ENCODE measurements at regions not wholly inside any gene's neighbourhood (a gene's known extent, or its start where the extent isn't known, plus 50 kb on each side); places are given as distances from the start of the nearest gene placed in this dataset.

DNA sequence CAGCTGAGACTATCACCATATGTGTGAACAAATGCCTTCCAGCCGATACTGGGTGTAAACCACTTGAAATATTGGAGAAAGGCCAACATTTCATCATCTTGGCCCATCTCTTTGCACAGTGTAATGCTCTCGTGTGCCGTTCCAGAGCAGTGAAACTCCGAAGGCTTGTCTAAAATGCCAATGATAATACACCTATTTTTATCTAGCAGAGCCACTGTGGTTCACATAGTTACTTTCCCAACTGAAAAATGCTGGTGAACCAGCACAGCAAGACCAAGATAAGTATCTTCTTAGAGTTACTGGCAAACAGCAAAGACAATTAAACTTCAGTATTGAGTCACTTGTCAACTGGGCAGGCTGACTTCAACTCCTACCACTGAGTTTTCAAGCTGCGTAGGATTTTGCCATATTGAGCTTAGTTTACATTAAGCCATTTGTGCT, 379.9 kb upstream of the ACTBL2 start:
- DNase-seq = no peak

DNA sequence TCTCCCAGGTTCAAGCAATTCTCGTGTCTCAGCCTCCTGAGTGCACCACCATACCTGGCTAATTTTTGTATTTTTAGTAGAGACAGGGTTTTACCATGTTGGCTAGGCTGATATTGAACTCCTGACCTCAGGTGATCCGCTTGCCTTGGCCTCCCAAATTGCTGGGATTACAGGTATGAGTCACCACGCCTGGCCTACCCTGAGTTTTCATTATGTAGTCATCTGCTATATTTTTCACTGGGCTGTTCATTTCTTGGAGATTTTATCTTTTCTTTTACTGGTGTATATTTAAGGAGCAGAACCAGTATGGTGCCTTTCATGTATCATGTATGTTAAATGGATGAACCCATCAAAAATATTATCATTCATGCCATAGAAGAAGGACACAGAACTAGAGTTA, 377.0 kb upstream of the ACTBL2 start:
- no peak for DNase-seq

DNA sequence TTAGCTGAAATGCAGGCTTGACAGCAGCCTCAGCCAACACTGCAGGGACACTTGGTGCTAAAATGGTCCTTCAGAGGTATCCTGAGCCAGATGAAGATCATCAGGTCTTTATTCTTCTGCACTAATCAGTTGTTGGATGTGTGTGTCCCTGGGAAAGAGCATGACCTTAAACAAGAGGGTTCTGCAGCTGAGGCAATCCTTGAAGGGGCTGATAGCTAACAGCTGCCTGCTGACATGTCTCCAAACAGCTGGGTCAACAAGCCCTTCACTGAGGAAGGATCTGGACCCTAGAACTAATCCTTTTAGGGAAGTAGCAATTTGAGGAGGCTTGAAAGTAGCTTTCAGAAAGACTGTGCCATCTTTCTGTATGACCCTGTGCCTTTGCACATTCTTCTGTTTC, 376.3 kb upstream of the ACTBL2 start:
- DNase-seq = no peak

DNA sequence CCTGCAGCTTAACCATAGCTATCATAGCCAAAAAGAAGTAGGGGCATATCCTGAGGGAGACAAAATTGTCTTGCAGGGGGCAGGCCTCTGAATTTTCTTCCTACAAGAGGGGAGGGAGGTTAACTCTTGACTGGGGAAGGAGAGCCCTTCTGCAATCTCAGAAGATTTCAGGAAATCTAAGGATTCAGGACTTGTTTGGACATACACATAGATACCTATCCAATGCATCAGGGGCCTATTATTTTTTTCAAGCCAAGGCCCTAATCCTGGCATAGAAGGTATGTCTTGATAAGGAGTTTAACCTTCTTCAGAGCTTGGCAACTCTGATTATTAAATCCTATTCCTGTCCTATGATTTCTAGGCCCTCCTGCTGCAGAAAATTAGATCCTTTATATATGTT, 375.1 kb upstream of the ACTBL2 start:
- no peak for DNase-seq

DNA sequence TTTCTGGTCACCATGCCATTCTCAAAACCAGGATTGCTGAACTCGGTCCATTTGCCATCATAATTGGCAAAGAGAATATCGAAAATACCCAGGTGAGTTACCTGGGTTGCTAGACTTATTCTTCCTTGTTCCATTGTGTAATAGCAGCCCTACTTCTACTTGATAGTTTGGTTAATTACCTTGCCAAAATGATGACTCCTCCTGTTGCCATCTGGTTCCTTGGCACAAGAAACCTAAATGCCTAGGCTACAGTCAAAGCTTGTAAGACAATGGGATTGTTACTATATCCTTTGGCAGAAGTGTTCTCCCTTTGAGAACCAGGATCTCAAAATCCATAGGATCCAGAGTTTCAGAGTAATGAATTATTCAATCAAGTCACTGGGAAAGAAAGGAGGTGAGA, 373.2 kb upstream of the ACTBL2 start:
- no peak for DNase-seq

DNA sequence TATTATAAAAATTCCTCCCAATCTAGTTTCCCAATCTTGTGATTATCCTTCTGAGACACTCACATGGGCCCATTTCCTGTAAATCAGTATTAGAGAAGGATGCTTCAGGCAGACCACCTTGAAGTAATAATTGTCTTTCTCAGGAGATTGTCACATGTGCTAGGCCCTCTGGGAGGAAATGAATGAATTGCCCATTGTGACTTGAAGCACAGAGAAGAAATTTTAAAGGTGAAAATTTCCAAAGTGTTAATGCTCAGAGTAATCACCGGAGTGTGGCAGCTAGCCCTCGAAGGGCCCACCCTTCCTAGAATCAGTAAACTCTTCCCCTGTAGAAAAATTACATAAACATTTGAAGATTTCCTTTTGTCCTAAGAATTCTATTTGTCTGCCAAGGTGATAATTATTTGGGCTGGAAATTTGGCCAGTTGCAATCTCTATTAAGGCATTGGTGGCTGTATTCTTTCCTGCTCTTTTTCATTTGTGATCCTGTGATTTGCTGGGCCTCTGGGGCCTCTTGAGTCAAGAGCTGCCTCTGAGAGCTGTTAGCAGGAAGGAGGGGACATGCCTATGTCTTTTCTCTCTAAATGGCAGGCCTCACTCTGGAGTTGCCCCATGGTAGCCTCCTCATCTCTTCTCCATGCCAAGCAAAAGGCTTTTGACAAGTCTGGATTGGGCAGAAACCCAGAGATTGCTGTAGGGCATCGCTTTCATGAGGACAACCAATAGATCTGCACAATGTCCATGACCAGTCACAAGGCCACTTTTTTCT, 371.5 kb upstream of the ACTBL2 start:
- no peak for DNase-seq

DNA sequence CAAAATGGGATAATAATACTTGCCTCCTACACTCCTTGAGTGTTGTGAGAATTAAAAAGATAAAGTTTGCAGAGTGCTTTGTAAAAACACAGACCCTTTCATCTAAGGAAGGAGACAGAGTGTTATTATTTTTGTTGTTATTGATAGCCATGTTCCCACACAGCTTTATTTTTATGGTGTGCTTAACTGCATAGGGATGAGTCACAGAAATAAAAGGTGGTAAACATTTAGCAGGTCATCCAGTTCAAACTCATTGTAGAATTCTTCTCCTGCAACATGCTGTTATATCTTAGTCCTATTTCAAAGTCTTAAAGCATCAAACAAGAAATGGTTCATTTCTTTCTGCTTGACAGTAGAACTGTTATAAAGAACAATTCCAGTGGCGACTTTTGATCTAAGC, 367.5 kb upstream of the ACTBL2 start:
- DNase-seq = no peak

DNA sequence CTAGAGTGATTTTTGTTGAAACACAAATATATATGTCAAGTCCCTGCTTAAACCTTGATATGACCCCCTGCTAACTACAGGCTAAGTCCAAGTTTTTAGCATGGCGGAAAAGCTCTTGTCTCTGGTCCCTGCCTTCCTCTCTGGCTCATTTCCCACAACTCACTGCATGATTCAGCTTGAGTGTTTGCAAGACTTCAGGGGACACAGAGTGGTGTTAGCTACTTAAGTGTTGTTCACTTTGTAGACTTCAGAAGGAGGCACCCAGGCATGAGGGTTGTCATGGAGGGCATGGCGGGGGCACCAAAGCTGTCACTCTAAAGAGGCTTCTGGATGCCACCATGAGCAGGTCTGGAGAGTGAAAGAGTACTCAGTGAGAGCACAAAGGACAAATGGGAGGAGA, 362.4 kb upstream of the ACTBL2 start:
- no peak for DNase-seq

DNA sequence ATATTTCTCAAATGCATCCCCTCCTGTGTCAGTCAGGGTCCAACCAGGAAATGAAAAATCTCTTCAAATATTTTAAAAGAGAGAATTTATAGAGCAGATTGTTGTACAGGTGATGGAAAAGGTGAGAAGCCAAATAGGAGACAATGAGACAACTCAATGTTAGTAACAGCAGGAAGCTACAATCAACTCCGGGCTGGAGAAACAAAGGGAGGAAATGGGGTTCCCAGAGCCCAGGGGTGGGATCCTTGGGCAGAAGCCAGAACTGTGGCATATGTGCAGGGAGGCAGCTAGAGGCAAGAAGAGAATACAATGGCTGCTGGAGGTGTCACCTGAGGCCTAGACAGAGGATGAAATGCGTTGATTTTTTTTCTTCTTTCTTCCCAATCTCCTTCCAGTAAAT, 361.8 kb upstream of the ACTBL2 start:
- DNase-seq = no peak

DNA sequence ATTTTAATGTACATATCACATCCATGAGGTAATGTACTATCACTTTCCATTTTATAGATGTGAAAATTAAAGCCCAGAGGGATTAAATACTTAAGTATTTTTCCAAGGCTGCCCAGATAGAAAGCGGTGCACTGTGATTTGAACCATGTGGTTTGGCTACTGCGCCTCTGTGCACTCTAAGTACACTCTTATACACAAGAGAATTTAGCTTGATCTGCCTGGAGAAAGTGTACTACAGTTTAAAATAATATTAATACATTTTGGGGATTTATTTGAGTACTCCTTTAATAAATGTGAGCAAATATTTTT, 360.4 kb upstream of the ACTBL2 start:
- DNase-seq = no peak

DNA sequence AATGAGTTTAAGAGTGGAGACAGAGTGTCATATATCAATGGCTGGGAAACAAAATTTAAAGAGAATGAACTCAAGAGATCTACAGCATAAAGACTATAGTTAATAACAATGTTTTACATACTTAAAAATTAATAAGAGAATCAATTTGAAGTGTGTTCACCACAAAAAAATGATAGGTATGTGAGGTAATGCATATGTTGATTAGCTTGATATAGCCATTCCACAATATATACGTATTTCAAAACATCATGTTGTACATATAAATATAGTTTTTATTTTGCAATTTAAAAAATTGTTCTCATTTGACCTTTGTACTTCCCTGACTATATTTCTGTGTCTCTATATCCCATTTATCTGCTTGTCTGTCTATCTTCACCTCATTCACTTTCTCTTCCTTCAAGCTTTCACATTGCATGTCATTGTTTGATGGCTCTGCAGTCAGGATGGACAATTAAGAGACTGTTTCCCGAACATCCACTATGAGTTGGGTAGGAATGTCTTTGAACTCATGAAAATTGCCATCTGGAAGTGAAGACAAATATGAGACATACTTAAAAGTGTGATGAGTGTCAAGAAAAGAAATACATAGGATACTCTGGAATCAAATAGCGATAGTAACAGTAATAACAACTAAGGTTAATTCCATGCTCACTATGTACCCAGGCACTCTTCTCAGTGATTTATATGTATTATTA, 359.9 kb upstream of the ACTBL2 start:
- DNase-seq = no peak

DNA sequence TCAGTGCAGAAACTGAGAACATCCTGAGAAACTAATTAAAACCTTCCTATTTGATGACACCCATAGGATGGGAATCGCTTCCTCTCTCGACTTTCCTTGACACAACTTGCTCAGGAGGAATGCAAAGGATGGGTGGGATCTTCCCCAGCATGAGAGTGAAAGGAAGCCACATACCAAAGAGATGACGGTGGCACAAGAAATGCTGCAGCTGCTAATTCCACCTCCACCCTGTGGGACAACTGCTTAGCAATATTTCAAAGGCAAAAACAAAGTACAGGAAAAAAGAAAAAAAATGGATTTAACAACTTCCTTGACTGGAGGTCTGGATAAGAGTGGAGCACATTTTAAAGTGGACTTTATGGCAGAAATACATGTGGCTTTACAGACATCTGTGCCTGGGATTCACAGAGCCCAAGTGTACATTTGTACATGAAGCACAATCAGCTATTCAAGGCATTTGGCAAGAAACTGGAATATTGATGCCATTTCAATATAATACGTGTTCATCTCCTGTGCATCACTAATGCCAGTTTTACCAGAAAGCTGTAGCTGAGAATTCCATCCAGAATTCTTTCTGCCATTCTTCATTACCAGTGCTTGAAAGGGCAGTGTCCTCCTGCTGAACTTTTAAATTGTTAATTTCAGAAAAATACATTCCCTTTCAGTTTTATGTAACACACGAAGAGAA, 359.2 kb upstream of the ACTBL2 start:
- DNase-seq = no peak

DNA sequence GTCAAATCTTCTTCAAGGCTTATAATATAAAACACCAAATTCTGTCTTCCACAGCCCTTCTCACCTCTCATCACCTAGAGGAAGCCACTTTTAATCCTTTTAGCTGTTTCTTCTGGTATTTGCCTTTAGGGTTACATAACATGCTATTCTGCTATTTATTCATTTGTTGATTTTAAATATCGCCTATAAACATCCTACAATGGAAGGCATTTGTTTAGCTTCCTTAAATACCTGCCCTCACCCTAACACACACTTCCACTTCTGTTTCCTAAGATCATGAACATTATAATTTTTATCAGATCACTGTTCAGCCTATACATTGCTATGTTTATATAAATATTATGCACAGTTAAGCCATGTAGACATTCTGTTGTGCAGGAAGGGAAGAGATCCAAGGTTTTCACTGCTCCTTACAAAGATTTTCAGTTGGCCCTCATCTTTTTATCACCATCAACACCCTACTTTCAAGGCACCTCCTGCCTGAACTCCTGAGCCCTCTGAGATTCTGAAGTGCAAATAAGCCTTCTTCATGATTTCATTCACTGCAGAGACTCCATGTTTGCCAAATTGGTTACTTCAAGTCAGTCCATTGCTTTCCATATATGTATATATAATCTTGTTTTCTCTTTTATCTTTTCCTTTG, 356.9 kb upstream of the ACTBL2 start:
- DNase-seq = no peak

DNA sequence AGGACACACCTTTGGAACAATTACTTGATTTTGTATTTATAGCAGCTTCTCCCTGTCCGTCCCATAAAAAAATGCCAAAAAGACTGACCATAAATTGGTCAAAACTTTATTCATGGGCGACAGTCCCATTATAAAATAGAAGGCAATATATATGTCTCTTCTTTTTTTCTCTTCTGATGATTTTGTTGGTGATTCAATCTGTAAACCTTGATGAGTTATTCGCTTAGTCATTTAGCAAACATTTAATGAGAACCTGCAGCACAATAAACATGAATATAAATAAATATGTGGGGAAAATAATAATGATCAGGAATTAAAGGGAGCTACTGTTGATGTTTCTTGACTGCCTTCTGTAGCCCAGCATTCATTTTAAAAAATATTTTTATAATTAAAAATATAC, 356.4 kb upstream of the ACTBL2 start:
- no peak for DNase-seq

DNA sequence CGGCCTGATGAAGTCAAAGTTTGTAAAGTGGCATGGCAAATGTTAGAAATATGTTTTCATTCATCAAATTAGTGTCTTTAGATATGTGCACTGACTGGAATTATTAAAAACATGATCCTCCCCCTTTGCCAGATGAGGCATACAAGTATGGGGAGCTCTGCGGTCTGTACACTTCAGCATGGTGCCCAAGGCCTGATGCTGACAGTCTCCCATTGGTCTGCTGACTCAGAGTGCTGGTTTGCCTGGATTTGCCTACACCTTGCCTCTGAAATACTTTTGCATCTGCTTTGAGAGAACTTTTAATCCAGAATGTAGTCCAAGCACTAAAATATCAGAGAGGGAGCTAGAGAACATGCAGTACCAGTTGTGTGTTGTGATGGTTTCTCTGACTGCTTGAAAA, 354.3 kb upstream of the ACTBL2 start:
- no peak for DNase-seq

DNA sequence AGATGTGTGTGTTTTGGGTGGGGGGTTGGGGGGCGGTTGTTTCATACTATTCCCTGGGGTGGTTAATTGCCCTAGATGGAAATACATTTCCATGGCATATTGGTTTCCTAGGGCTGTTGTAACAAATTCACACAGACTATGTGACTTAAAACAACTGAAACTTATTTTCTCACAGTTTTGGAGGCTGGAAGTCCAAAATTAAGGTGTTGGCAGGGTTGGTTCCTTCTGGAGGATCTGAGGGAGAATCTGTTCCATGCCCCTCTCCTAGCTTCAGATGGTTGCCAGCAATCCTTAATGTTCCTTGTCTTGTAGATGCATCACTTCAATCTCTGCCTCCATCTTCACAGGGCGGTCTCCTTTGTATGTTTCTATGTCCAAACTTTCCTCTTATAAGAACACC, 353.7 kb upstream of the ACTBL2 start:
- no peak for DNase-seq

DNA sequence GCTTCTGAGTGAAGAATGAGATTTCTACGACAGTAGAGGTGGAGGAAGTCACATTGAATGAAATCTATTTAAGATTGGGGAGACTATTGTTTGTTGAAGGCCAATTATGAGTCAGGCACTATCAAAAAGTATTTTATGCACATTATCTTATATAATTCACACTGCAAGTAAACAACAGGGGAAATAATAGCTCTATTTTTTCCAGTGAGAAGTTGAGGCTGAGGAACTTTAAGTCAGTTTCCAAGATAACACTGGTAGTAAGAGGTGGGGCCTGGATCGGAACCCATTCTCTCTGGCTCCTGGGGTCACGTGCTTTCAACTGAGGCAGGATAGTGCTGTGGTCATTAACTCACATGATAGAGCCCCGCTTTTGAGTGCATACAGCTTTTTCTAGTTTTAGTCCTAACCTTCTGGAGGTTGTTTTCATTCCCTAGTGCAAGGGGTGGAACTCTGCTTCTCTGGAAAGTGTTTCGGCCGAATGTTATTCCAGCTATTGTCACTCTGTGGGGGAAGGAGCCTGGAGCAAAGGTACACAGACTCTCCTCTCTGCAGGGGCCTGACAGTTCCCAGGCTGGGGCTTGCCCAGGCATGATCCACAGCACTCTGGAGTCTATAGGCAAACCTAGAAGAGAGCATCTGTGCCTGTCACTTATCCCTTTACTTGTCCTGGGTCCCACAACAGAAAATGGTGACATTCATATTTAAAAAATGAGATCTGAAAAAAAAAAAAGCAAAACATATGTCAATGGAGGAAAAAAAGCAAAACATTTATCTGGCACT, 352.4 kb upstream of the ACTBL2 start:
- DNase-seq = no peak

DNA sequence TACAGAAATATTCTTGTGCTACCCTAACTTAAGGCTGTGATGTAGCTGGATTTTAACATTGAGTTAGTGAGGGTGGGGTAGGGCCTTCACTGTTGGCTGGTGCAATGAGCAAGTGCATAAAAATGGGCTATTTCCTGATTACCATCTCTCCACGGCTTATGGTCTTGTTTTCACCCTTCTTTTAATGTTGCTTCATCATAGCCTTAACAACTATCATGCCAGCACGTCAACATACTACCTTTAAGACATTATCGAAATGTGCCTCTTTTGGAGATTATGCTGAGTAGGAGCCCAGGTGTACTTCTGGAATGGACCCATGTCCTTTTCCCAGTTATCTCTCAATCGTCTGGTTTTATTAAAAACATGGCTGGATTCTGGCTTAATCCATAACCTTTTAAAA, 350.9 kb upstream of the ACTBL2 start:
- no peak for DNase-seq

DNA sequence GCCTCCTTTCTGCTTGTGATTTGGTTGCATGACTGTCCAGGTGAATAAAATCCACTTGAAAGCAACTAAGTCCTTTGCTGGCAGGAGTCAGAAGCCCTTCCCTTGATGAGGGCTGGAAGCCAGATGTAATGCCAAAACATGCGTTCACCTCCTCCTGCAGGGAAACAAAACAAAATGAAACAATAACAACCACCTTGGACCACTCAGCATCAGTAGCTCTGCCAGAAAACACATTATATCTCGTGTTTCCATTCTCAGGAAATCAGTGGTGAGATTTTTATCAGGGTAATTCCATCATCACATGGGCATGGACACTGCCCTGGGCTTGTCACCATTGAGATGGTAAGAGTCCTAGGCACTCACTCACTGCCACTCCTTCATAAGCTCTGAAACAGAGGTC, 350.3 kb upstream of the ACTBL2 start:
- DNase-seq = no peak

DNA sequence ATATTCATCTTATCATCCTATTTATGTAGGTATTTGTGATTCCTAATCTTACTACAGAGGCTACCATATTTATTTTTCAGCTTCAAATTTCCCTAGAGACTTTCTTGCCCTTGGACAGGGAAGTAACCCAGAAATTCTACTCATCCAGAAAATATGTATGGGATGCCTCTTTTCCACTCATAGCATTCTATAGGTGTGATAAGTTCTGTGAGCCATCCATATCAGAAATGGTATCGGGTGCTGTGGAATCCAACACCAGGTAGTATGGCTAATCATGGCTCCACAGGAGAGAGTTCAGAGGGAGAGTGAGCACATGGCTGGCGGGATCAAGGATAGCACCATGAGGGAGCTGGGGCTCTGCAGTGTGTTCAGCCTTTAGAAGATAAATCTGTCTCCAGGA, 349.3 kb upstream of the ACTBL2 start:
- no peak for DNase-seq

DNA sequence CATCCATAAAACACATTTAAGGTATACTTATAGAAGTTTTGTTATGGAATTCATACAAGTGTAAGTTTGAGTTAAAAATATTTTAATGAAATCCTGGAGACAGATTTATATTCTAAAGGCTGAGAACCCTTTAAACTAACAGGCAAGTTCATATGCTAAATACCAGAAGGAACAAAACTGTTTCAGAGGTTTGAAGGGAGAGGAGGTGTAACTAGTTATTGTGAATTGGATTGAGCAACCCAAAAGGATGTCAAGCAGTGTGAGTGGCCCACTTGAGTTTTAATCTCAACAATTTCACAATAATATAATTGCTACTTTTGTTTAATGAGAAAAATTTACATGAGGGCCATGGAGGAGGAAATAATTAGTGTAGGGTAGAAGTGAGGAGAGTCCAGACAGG, 348.5 kb upstream of the ACTBL2 start:
- DNase-seq = no peak

DNA sequence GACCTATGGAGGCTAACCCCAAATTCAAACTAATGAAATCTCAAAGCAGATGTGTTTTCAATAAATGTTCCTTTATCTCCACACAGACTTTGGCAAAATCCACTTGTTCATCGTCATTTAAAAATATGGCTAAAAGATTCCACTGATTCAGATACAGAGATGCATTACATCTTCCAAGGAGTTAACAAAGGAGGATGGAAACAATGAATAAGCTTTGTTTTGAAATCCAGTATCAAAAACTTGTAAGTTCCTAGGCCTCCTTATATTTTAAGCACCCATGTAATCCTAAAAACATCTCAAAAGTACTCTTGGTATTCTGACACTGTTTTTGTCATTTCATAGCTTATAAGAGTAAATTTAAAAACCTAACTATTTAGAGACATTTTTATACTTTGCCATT, 345.6 kb upstream of the ACTBL2 start:
- no peak for DNase-seq

DNA sequence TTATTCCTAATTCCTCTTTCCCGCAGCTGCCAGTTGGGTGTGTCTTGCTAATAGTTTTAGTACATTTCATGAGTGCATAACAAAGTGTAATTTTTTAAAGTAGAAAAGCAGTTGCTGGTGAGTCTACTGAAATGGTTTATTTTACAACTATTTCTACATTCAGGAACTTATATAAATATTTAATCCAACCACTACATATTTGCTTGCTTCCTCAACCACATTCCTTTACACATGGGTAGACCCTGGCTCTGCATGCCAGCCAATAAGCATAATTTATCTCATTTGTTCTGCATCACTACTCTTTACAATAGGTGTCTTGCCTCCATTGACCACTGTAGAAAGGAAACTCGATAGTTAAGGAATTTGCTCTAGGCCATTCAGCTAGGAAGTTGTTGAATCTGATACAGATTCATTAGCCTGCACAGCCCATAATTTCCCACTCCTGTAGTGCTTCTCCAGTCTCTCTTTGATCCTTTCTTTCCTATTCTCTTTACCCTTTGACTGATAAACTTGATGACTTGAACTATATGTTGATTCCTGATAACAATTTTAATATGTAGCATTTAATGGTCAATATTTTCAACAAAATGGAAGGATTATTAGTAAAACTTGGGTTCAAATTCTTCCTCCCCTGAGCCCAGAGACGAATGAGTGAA, 342.5 kb upstream of the ACTBL2 start:
- DNase-seq = no peak
